Islet precursor cell (in vitro differentiated cells): ENCODE measurements at regions not wholly inside any gene's neighbourhood (a gene's known extent, or its start where the extent isn't known, plus 50 kb on each side); places are given as distances from the start of the nearest gene placed in this dataset.
"Not testable (repeated sequence)": the region's sequence is repeated elsewhere in the genome, so short reads cannot be mapped to it uniquely, and the experiment has no call there.

Experiments used
- DNase-seq: peaks from one replicate; pipeline ENCODE4 v3.0.0-alpha.2; 2018

DNA sequence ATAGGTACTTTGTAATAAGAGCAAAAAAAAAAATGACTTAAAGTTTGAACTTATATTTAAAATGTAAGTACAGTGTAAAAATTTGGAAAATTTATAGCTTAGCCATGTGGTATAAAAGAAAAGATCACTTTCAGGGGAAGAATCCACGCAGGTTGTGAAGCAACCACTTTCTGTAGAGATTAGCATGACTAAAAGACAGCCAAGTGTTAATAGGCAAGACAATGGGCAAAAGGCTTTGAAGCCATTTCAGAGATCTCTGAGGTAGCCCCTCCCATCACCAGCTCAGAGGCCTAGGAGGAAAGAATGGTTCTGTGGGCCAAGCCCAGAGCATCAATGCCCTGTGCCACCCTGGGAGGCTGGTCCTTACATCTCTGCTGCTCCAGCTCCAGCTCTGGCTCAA is 346.3 kb upstream of the CHD1 start:
- no peak for DNase-seq

DNA sequence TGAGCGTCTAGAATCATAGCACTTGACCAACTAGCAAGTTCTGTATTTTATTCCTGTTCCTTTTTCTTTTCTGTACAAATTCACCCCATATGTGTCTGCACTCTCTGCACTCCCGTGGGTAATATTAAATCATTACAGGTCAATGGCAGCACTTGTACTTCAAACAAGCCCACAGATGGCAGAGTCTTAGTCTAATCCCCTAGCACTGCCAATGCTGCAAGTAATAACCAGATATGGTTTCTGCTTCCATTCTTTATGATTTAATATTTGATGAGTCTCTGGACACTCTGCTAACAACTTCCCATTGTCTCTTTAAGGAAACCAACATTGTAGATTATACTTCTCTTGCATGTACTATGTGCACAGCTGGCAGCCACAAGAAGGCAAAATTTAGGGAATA is 343.8 kb upstream of the CHD1 start:
- DNase-seq = no peak

DNA sequence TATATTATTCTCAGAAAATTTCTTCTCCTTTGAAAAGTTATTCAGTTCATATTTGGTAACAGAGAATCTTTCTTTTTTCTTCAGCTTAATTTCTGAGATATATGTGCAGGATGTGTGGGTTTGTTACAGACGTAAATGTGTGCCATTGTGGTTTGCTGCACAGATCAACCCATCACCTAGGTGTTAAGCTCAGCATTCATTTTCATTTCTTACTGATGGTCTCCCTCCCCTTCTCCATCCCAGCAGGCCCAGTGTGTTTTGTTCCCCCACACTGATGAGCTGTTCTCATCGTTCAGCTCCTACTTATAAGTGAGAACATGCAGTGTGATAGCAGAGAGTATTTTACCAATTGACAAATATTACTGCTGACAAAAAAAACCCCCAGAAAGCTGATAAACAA is 330.0 kb upstream of the CHD1 start:
- no peak for DNase-seq

DNA sequence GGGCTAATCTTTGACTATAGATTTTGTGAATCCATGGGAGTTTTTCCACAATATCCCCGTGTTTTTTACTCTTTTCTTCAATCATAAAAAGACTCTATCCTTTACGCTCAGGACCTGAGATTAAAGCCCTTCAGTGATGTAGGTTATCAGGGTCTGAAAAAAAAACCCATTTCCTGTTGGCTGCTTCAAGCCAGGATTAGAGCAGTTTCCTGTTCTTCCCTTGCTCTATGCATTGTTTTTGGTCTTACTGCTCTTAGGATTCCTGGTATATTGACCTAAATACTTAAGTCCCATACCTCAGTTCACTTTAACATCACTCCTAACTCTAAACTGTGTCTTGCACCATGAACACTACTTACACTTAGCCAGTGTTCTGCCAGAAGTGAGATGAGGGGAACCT is 319.3 kb upstream of the CHD1 start:
- DNase-seq = no peak

DNA sequence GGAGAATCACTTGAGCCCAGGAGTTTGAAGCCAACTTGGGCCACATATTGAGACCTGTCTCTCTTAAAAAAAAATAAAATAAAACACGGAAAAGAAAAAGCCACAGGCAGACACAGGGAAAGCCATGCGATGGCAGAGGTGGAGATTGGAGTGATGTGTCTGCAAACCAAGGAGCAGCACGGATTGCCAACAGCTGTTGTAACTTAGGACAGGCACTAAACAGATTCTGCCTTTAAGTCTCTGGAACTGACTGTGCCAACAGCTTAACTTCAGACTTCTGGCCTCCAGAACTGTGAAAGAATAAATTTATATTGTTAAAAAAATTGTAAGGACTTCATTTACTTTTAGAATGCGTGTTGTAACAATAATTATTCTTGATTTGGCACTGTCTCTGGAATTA is 318.5 kb upstream of the CHD1 start:
- no peak for DNase-seq

DNA sequence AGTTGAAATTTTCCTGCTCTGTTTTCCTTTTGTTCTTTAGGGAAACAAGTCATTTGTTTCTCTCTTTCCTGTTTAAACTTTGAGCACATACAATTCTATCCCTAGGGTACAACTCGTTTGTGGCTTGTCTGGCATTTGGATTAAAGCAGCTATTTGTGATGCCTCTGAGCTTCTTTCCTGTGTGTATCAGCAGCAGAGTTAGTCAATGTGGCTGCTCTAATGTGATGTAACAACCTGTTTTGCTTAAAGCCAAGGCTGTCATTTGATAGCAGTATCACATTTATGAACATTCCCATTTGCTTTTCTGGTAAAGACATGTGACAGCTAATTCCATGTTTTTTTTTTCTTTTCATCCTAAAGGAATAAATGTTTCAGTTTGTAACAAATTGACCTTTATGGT is 314.3 kb upstream of the CHD1 start:
- DNase-seq = no peak

DNA sequence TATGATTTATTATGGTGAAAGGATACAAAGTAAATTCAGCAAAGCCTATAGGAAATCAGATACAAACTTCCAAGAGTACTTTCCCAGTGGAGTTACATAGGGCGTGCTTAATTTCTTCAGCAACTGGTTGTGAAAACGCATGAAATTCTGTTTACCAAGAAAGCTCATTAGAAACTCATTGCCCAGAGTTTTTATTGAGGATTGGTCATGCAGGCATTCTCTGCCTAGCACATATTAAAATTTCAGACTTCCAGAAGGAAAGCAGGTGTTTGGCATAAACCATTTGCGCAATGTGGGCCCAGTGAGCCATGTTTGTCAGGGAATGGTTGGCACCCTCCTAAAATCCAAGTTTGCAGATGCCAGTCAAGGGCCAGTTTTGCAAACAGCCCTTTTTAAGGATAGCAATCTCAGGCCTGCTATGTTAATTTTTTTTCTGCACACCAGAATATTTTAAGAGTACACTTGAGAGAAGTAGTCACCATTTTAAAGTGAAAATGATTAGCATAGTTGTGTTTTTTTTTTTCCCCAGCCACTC is 311.1 kb upstream of the CHD1 start:
- no peak for DNase-seq

DNA sequence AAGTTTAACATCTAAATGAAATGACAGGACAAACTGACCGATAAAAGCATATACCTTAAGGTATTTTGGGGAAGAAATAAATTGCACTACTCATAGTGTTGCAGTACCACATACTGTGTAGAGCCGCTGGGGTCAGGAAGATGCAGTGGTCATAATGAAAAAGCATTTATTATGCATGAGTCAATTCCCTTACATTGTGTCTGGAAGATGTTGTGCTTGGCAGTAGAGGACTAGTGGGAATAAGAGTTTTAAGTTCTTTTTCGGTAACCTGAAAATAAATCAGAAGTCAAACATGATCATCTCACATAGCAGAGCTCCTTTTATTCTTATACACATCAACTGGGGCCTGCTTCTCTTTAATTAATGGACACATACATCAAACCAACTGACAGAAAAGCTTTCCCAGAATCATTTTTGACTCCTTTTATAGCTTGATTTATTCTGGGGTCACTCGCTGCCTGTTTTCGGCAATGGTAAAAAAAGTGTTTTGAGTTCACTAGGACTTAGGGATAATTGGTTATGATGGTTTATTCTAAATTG is 262.5 kb upstream of the CHD1 start:
- DNase-seq = no peak

DNA sequence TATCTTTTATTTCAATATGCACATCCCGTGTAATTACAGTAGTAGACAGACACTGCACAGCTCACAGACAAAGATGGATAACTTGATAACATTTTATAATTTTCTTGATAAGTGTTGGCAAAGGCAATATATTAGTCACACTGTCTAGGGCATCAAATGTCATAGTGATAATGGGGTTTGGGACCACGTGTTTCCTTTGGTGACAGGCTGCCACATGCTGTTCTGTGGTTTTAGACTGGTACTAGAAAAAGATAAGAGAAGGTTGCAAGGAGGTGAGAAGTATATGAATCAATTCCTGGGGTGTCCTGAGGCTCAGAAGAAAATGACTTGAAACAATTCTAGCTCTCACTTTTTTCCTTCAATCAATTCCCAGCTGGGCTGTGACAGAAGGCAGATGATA is 258.8 kb upstream of the CHD1 start:
- no peak for DNase-seq

DNA sequence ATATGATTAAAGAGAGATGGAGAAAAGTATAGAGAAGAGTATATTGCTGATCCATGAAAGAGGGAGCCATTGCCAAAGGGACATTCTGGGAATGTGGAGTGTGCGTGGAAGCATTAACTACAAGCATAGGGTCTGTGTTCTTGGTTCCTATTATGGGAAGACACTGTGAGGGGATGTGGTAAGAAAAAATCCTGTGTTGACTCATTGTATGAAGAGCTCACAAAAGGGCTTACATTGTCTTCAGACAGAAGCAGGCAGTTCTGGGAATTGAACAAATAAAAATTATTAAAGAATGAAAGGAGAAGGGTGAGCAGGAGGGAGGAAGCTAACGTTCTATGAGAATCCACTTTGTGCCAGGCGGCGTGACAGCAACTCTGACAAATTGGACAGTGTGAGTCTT is 250.4 kb upstream of the CHD1 start:
- DNase-seq = no peak

DNA sequence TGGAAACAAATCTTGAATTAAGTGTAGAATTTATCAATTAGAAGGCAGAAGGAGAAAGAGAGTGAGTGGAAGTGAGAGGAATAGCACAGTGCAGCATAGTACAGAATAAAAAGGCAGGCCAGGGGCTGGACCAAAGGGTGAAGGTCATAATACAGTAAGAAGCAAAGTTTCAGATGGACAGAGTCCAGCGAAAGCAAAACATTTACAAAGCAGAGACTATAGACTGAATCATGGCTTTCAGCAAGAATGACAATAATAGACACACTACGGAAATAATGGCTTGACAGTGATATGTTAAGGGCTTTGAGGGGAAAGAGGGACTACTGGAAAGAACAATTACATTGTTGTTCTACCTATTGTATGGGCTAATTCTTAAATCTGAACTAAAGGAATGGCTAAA is 249.0 kb upstream of the CHD1 start:
- DNase-seq = no peak

DNA sequence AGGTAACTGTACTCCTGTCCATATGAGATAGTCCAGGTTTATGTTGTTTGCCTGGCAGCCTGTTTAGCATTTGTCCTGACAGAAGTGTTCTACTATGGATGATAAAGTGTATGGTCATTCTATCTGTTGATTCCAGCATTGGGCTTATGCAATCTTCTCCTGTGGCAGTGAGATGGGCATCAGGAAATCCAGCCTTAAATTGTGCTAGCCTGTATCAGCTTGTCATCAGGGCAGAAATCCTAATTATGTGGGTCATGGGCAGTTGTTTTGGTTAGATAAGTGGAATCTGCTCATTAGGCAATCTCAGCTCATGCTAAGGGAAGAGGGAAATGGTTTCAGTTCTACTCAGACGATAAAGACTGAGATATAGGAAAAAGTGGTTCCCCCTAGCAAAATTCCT is 247.4 kb upstream of the CHD1 start:
- no peak for DNase-seq

DNA sequence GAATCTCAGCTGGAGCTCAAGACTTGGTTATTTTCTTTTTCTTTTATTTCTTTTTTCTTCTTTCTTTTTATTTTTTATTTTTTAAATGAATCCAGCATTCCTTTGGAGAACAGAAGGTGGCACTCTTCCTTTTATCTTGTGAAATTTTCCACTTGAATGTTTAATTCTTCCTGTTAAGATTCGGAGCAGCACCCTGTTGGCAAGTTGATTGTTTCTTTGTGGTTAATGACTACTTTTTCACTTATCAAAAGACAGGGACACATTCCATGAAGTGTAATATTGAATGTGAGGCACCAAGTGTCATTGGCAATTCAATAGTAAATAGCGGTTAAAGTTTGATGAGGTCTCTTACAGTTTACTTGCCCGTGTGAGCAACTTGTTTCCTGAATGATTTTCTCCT is 240.5 kb upstream of the CHD1 start:
- DNase-seq = no peak

DNA sequence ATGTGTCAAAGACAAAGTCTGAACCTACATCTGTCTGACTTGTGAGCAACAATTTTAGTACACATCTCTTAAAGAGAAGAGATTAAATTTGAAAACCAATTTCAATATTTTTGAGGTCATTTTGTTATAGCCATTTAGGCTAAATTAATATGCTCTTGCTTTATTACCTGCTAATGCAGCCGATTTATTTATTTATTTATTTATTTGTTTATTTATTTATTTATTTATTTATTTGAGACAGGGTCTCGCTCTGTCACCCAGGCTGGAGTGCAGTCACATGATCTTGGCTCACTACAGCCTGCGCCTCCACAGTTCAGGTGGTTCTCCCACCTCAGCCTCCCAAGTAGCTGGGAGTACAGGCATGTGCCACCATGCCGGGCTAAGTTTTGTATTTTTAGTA is 232.7 kb upstream of the CHD1 start:
- not testable (repeated sequence) for DNase-seq

DNA sequence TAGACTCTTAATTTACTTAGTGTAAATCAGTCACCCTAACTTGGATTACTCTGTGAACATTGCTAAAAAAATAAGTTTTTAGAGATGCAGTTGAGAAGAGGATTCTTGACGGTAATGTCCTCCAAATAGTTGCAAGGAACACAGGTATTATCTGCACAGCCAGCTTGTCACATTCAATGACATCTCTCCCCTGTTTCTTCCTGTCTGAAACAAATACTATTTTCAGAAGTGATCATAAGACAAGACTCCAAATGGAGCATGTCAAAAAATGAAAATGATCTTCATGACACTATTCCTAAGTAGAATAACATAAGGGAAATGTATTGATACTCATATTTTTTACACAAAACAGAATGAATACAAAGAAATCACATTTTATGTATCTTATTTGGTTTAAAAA is 227.9 kb upstream of the CHD1 start:
- no peak for DNase-seq

DNA sequence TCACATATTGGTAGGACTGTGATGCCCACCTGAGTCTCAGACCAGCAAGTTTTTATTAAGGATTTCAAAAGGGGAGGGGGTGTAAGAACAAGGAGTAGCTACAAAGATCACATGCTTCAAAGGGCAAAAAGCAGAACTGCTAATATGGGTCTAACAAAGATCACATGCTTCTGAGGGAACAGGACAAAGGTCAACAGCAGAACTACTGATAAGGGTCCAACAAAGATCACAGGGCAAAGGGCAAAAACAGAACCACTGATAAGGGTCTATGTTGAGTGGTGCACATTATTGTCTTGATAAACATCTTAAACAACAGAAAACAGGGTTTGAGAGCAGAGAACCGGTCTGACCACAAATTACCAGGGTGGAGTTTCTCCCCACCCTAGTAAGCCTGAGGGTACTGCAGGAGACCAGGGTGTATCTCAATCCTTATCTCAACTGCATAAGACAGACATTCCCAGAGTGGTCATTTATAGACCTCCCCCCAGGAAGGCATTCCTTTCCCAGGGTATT is 214.5 kb upstream of the CHD1 start:
- DNase-seq = not testable (repeated sequence)

DNA sequence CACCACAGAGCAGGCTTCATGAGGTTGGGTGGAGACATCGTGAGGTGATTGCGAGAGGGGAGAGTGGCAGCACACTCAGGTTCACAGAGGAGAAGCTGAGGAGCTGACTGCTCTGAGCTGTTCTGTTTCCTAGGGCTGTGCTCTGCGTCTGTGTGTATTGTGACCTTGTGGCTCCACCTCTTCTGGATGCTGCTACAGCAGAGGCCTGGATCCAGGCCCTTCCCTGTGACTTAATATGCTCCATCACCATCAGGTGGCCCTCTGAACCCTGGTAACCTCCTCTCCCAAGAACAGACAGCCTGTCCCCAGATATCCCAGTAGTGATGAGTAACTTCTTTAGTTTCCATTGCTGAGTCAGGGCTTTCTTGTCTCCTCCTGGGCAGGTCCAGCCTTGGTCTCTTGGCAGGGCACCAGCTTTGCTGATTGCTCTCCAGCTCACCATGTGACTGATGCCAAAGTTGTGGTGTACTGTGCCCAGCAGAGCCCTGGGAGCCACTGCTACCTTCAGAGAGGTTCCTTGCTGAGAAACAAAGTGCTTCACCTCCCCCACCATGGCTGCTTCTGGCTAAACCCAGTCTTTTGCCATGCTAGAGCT is 212.8 kb upstream of the CHD1 start:
- no peak for DNase-seq

DNA sequence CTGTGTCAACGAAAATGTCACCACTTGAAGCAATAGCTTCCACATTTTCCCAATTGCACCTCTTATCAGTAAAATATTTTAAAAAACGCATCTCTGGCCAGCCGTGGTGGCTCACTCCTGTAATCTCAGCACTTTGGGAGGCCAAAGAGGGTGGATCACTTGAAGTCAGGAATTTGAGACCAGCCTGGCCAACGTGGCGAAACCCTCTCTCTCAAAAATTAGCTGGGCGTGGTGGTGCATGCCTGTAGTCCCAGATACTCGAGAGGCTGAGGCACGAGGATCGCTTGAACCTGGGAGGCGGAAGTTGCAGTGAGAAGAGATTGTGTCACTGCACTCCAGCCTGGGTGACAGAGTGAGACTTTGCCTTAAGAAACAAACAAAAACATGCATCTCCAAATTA is 210.1 kb upstream of the CHD1 start:
- no peak for DNase-seq

DNA sequence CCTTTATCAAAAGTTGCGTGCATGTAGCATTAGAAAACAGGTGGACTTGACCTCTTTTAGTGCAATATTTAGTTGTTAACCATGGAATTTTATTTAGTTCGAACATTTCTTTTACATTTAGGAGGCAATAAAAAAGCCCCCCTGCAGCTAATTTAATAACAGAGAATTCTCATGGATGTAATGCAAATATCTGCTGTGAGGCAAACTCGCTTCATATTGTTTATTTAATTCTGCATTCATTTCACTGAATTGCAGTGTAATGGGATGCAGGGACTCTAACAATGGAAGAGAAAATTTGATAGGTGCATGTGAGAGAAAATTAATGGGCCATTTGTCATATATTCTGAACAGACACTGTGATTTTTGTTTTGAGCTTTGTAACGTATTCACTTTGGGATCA is 205.1 kb upstream of the CHD1 start:
- no peak for DNase-seq

DNA sequence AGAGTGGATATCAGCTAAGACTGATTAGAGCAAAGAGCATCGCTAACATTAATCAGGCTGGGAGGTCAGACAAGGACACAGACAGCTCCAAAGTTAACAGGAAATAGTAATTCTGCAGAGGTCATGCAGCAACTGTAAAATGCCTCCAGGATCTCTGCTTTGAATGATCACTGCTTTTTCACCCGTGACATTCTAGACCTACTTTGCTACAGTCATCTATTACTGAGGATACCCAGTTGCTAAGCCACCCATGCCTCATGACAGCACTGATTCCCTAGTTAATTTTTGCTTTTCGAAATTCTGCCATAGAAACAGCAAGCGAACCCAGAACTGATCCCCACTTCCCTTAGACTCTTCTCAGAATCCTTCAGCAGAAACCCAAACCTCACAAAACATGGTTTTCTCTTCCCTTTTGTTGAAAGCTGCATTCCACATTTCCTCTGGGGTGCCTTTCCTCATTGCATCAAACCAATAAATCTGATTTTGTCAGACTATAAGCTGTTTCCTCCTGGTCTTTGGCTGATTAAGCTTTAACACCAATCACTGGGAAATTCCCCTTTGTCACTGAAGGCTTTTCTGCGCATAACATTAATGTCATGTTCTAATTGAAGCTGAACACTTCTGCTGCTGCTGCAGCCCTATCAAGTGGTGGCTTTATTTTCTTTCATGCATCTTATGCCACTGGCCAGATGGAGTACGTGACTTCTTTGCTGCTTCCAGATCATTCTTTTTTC is 201.1 kb upstream of the CHD1 start:
- no peak for DNase-seq

DNA sequence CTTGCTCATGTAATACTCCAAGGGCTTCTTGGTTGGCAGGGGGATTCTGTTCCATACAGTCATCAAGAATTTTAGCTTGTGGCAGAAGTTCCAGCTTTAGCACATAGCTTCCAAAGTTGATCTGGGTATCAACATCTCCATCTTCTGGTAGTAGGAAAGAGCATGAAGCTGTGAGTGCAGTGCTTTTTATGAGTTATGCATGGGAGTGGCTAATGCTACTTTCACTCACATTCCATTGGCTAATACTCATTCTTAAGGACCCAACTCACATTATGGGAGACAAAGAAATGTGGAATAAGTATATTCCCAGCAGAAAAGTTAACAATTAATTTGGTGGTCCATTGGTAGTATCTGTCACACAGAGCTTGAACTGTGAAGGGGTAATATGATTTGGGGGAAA is 194.2 kb upstream of the CHD1 start:
- no peak for DNase-seq

DNA sequence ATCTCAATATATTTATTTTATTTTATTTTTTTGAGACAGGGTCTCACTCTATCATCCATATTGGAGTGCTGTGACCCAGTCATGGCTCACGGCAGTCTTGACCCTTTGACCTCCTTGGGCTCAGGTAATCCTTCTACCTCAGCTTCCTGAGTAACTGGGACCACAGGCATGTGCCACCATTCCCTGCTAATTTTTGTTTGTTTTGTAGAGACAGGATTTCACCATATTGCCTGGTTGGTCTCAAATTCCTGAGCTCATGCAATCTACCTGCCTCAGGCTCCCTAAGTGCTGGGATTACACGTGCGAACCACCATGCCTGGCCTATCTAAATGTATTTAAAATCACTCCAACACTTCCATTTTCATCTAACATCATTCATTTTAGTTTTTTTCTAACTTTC is 190.5 kb upstream of the CHD1 start:
- peak; percentile 64 for DNase-seq

DNA sequence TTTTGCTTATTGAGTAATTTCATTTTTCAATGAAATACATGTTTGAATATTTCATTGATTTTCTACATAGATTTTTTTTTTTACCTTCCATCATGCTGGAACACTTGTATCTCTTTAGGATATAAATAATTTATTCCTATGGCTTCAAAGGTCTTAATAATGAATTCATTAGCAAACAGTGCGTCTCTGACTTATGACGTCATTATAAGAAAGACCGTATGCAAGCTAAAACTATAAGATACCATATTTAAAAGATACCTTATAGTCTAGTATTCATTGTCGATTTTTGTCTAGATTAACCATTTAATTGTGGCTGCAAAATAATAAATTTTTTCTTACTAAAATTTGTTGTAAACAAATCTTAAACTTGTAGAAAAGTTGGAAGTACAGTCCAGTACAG is 187.7 kb upstream of the CHD1 start:
- DNase-seq = no peak

DNA sequence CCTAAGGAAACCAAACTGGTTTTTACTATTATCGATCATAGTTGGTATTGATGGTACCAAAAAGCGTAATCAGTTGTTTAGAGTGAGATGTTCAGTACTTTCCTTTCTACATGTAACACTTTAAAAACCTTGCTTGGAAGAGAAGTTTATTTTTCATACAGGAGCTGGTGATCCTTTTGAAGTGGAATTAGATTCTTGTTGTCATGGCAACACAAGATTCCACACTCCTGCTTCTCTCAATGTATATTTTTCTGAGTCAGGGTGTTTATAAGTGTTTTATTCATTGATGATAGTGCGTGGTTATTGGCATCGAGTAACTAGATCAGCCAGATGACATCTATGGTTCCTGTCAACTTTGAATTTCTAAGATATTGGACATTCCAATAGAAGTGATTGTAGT is 181.1 kb upstream of the CHD1 start:
- no peak for DNase-seq

DNA sequence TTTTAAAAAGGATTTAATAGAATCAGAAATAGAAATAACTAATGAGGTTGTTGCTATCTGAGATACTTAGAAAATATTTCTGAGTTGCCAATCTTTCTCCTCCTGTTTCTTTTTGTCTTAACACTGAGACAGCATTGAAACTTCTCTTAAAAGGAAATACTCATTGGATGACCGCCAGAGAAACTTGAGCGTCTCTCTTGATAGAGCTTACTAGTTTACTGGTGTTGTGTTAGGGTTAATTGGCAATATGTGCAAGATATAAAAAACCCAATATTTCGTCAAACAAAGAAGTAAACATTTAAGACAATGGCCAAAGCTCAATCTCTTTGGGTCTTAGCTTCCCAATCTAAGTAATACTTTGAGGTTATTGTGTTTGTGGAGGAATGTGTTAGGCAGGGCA is 176.4 kb upstream of the CHD1 start:
- DNase-seq = no peak
